ENCODE measurements at regions not wholly inside any gene's neighbourhood (a gene's known extent, or its start where the extent isn't known, plus 50 kb on each side); places are given as distances from the start of the nearest gene placed in this dataset.
"Not testable (repeated sequence)": the region's sequence is repeated elsewhere in the genome, so short reads cannot be mapped to it uniquely, and the experiment has no call there.

DNA sequence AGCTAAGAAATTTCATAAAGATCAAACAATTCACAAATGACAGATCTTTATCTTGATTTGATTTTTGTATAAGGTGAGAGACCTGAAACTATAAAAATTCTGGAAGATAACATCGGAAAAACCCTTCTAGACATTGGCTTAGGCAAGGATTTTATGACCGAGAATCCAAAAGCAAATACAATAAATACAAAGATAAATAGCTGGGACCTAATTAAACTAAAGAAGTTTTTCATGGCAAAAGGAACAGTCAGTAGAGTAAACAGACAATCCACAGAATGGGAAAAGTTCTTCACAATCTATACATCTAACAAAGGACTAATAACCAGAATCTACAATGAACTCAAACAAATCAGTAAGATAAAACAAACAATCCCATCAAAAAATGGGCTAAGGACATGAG is 116.9 kb upstream of the BCHE start:
- Histone ChIP-seq H3K4me1 (no peaks in the 10 kb centered on the region), H3K27ac (no peak overlapping the region), H3K27me3 (no peaks in the 10 kb centered on the region), H3K36me3 (no peaks in the 10 kb centered on the region), H3K9me3 (no peaks in the 10 kb centered on the region), H3K4me3 (no peak overlapping the region)
- TF ChIP-seq, protein P1, sequence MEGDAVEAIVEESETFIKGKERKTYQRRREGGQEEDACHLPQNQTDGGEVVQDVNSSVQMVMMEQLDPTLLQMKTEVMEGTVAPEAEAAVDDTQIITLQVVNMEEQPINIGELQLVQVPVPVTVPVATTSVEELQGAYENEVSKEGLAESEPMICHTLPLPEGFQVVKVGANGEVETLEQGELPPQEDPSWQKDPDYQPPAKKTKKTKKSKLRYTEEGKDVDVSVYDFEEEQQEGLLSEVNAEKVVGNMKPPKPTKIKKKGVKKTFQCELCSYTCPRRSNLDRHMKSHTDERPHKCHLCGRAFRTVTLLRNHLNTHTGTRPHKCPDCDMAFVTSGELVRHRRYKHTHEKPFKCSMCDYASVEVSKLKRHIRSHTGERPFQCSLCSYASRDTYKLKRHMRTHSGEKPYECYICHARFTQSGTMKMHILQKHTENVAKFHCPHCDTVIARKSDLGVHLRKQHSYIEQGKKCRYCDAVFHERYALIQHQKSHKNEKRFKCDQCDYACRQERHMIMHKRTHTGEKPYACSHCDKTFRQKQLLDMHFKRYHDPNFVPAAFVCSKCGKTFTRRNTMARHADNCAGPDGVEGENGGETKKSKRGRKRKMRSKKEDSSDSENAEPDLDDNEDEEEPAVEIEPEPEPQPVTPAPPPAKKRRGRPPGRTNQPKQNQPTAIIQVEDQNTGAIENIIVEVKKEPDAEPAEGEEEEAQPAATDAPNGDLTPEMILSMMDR (IDR thresholded peaks at IDR 0.05): no peak
- DNase-seq (ENCODE audit: low spot score): no peak

DNA sequence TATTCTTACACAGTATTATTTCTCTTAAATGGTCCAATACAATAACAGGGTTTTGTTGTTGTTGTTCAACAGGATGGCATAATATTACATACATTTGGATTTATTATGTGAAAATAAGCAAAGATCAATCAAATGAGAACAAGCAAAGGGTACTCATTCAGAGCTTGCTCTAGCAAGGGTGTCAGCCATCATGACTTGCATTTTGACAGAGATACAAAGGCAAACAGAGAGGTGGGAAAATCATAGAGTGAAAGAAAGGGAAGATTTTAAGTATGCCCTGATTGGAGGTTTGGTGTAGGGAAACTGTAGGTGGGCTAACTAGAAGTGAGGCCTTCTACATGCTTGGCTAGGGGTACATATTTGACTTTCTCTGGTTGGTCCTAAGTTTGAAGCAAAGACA is 109.1 kb upstream of the BCHE start:
- Histone ChIP-seq H3K27ac (no peak overlapping the region), H3K9me3 (no peaks in the 10 kb centered on the region), H3K36me3 (no peaks in the 10 kb centered on the region), H3K4me3 (no peak overlapping the region), H3K4me1 (no peaks in the 10 kb centered on the region), H3K27me3 (no peaks in the 10 kb centered on the region)
- TF ChIP-seq, protein P1 (IDR thresholded peaks at IDR 0.05): no peak
- DNase-seq (ENCODE audit: low spot score): no peak

DNA sequence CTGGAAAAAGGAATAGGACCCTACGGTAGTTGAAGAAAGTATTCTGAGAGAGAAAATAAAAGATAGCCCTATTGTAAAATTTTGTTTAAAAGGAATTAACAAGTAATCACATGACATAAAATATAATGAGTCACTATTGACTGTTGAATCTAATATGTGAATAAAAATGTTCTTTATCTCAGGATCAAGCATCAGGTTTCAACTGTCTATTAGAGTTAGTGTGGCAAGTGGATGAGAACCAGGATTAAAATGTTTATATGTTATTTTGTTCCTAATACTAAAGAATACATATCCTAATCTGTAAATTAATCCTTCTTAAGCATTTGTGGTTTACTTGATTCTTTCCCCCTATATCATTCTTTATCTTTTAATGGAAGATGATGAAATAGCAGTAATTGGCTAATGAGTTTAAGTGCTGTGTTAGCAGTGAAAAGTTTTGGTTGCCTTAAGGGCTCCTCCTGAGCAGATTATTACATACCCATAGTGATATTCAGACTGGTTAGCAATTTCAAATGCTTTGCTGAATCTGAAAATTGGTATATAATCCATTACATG is 101.8 kb upstream of the BCHE start:
- Histone ChIP-seq H3K36me3 (no peaks in the 10 kb centered on the region), H3K9me3 (peaks cover 0 to 9% of the 10 kb centered on the region in 2 donors), H3K27me3 (no peaks in the 10 kb centered on the region), H3K4me1 (no peaks in the 10 kb centered on the region), H3K4me3 (no peak overlapping the region), H3K27ac (no peak overlapping the region)
- TF ChIP-seq, protein P1 (IDR thresholded peaks at IDR 0.05): no peak
- no peak for DNase-seq (ENCODE audit: low spot score)

DNA sequence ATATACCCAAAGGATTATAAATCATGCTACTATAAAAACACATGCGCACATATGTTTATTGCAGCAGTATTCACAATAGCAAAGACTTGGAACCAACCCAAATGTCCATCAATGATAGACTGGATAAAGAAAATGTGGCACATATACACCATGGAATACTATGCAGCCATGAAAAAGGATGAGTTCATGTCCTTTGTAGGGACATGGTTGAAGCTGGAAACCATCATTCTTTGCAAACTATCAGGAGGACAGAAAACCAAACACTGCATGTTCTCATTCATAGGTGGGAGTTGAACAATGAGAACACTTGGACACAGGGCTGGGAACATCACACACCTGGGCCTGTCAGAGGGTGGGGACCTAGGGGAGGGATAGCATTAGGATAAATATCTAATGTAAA is 98.9 kb upstream of the BCHE start:
- H3K4me1 ChIP-seq; H3K36me3 ChIP-seq; H3K27ac ChIP-seq; H3K4me3 ChIP-seq; DNase-seq (ENCODE audit: low spot score); H3K27me3 ChIP-seq; H3K9me3 ChIP-seq: not testable (repeated sequence)

DNA sequence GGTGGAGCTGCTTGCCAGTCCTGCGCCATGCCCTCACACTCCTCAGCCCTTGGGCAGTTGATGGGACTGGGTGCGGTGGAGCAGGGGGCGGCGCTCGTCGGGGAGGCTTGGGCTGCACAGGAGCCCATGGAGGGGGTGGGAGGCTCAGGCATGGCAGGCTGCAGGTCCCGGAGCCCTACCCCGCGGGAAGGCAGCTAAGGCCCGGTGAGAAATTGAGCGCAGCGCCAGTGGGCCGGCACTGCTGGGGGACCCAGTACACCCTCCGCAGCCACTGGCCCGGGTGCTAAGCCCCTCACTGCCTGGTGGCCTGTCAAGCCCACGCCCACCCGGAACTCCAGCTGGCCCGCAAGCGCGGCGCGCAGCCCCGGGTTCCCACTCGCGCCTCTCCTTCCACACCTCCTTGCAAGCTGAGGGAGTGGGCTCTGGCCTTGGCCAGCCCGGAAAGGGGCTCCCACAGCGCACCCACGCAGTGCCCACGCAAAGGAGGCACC is 87.1 kb upstream of the BCHE start:
- not testable (repeated sequence) for H3K36me3 ChIP-seq; H3K4me3 ChIP-seq; DNase-seq (ENCODE audit: low spot score); H3K9me3 ChIP-seq; H3K27ac ChIP-seq; H3K27me3 ChIP-seq; H3K4me1 ChIP-seq

DNA sequence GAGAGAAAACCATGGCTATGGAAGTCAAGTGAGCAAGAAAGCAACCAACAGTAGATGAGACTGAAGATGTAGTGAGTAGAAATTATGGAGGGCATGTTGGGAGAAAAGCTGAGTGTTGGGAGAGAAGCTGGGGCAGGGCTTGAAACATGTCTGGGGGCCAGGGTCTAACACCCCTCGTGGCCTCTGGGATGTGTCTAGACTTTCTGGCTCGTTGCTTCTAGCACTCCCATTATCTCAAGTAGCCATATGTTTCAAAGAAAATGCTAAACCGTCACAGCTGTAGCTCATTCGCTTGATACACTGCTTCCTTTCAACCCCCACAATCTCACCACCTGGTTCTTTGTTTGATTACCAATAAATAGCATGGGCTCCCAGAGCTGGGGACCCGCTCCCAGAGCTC is 83.8 kb upstream of the BCHE start:
- H3K9me3 ChIP-seq: no peaks in the 10 kb centered on the region
- DNase-seq (ENCODE audit: low spot score): no peak
- TF ChIP-seq, protein P1 (IDR thresholded peaks at IDR 0.05): no peak
- no peak overlapping the region for H3K27ac ChIP-seq
- no peak overlapping the region for H3K4me3 ChIP-seq
- H3K36me3 ChIP-seq: no peaks in the 10 kb centered on the region
- H3K27me3 ChIP-seq: no peaks in the 10 kb centered on the region
- no peaks in the 10 kb centered on the region for H3K4me1 ChIP-seq

DNA sequence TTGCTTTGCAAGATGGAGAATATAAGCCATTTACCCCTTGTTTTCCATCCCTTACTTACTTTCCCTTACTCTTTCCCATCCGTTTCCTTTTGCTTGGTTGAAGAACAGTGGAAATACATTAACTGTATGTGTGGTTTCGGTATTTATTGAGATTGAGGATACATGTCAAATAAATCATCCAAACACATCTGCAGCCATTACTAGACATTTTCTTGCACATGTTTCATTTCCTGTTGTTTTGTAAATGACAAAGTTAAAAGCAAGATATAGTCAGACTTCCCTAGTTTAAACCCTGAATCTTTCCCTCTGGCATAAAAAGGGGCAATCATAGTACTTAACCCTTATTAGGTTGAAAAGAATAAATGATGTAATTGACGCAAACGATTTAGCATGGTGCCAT is 82.1 kb upstream of the BCHE start:
- no peaks in the 10 kb centered on the region for H3K27me3 ChIP-seq
- H3K4me3 ChIP-seq: no peak overlapping the region
- TF ChIP-seq, protein P1 (IDR thresholded peaks at IDR 0.05): no peak
- no peaks in the 10 kb centered on the region for H3K9me3 ChIP-seq
- no peaks in the 10 kb centered on the region for H3K4me1 ChIP-seq
- no peak for DNase-seq (ENCODE audit: low spot score)
- no peak overlapping the region for H3K27ac ChIP-seq
- H3K36me3 ChIP-seq: no peaks in the 10 kb centered on the region
